Kidney glomerular epithelial cell (primary cell): ENCODE measurements at regions not wholly inside any gene's neighbourhood (a gene's known extent, or its start where the extent isn't known, plus 50 kb on each side); places are given as distances from the start of the nearest gene placed in this dataset.

Source experiments
- DNase-seq: peaks from one replicate; lab custom pipeline; 2025; lab: John Stamatoyannopoulos, UW

- DNase-seq: no peak
Observed at GRCh38 chr1:97980530-97980929, 59.7 kb upstream of the DPYD start.

GRCh38 chr1:97976801-97977200 lies 56.0 kb upstream of the DPYD start:
- DNase-seq: no peak
